MG63 (cell line): ENCODE measurements at regions not wholly inside any gene's neighbourhood (a gene's known extent, or its start where the extent isn't known, plus 50 kb on each side); places are given as distances from the start of the nearest gene placed in this dataset.

Experiments used
- DNase-seq: peaks from one replicate; pipeline ENCODE4 v3.0.0-alpha.2; 2020
- H3K27me3 ChIP-seq: fragments of 250-450 bp; sonication (Bioruptor Pico); 2 replicates; pipeline ENCODE4 v1.5.1; 2020; ENCODE audit warnings: mild to moderate bottlenecking, moderate library complexity
- H3K36me3 ChIP-seq: fragments of 250-450 bp; sonication (Bioruptor Pico); 2 replicates; pipeline ENCODE4 v1.5.1; 2020; ENCODE audit warnings: mild to moderate bottlenecking, moderate library complexity
- H3K4me3 ChIP-seq: fragments of 250-450 bp; sonication (Bioruptor Pico); 2 replicates; pipeline ENCODE4 v1.5.1; 2020; ENCODE audit warnings: mild to moderate bottlenecking, moderate library complexity
- H3K9me3 ChIP-seq: fragments of 250-450 bp; sonication (Bioruptor Pico); 2 replicates; pipeline ENCODE4 v1.5.1; 2020; ENCODE audit warnings: mild to moderate bottlenecking, moderate library complexity

- H3K4me3 ChIP-seq, result no peak overlapping the region
- no peak for DNase-seq
Measured at GRCh38 chr10:90167174-90168064, 466.0 kb downstream of the KIF20B start.

GRCh38 chr10:90168244-90168643 is 466.9 kb downstream of the KIF20B start:
- no peak overlapping the region for H3K4me3 ChIP-seq
- H3K27me3 ChIP-seq, result no peaks in the 10 kb centered on the region; the same call in 1 of the 2 replicates
- no peaks in the 10 kb centered on the region for H3K9me3 ChIP-seq
- DNase-seq, result no peak
- H3K36me3 ChIP-seq, result no peaks in the 10 kb centered on the region

More at GRCh38 chr10:90167174-90168064, 466.0 kb downstream of the KIF20B start:
- Histone ChIP-seq H3K36me3 (no peaks in the 10 kb centered on the region), H3K9me3 (no peaks in the 10 kb centered on the region), H3K27me3 (no peaks in the 10 kb centered on the region; the same call in 1 of the 2 replicates)

- no peak overlapping the region for H3K4me3 ChIP-seq
- H3K9me3 ChIP-seq, result no peaks in the 10 kb centered on the region
- H3K36me3 ChIP-seq, result no peaks in the 10 kb centered on the region
- no peak for DNase-seq
- no peaks in the 10 kb centered on the region; the same call in 1 of the 2 replicates for H3K27me3 ChIP-seq
Measured at GRCh38 chr10:90171014-90171722, 469.8 kb downstream of the KIF20B start.

- no peak overlapping the region for H3K4me3 ChIP-seq
- no peak for DNase-seq
- no peaks in the 10 kb centered on the region; the same call in 1 of the 2 replicates for H3K27me3 ChIP-seq
- H3K9me3 ChIP-seq, result no peaks in the 10 kb centered on the region
- no peaks in the 10 kb centered on the region for H3K36me3 ChIP-seq
Measured at GRCh38 chr10:90174531-90174930, 473.1 kb downstream of the KIF20B start.

GRCh38 chr10:90175161-90175681 is 473.8 kb downstream of the KIF20B start:
- no peaks in the 10 kb centered on the region; the same call in 1 of the 2 replicates for H3K27me3 ChIP-seq
- no peaks in the 10 kb centered on the region for H3K36me3 ChIP-seq
- H3K4me3 ChIP-seq, result no peak overlapping the region
- DNase-seq, result peak; percentile 53
- no peaks in the 10 kb centered on the region for H3K9me3 ChIP-seq

GRCh38 chr10:90179696-90180407 is 478.5 kb downstream of the KIF20B start:
- peak; percentile 64 for DNase-seq
- Histone ChIP-seq H3K27me3 (no peaks in the 10 kb centered on the region), H3K4me3 (no peak overlapping the region), H3K36me3 (no peaks in the 10 kb centered on the region), H3K9me3 (no peaks in the 10 kb centered on the region)

GRCh38 chr10:90180886-90181691 is 479.7 kb downstream of the KIF20B start:
- no peak for DNase-seq
- Histone ChIP-seq H3K27me3 (no peaks in the 10 kb centered on the region), H3K4me3 (no peak overlapping the region), H3K9me3 (no peaks in the 10 kb centered on the region), H3K36me3 (no peaks in the 10 kb centered on the region)

- Histone ChIP-seq H3K27me3 (no peaks in the 10 kb centered on the region), H3K9me3 (no peaks in the 10 kb centered on the region), H3K36me3 (no peaks in the 10 kb centered on the region), H3K4me3 (no peak overlapping the region)
- DNase-seq, result no peak
Measured at GRCh38 chr10:90192825-90193224, 491.4 kb downstream of the KIF20B start.

- Histone ChIP-seq H3K36me3 (no peaks in the 10 kb centered on the region), H3K4me3 (no peak overlapping the region), H3K9me3 (no peaks in the 10 kb centered on the region), H3K27me3 (no peaks in the 10 kb centered on the region)
- DNase-seq, result no peak
Measured at GRCh38 chr10:90193240-90193985, 492.0 kb downstream of the KIF20B start.

GRCh38 chr10:90195288-90195840 is 494.0 kb downstream of the KIF20B start:
- no peak for DNase-seq
- Histone ChIP-seq H3K9me3 (no peaks in the 10 kb centered on the region), H3K27me3 (no peaks in the 10 kb centered on the region), H3K4me3 (no peak overlapping the region), H3K36me3 (no peaks in the 10 kb centered on the region)

- peak; percentile 13 for DNase-seq
- H3K9me3 ChIP-seq, result no peaks in the 10 kb centered on the region
- H3K27me3 ChIP-seq, result no peaks in the 10 kb centered on the region
- H3K36me3 ChIP-seq, result no peaks in the 10 kb centered on the region
- no peak overlapping the region for H3K4me3 ChIP-seq
Measured at GRCh38 chr10:90197766-90198165, 496.4 kb downstream of the KIF20B start.

GRCh38 chr10:90199093-90199492 is 497.7 kb downstream of the KIF20B start:
- no peaks in the 10 kb centered on the region for H3K36me3 ChIP-seq
- H3K4me3 ChIP-seq, result no peak overlapping the region
- no peaks in the 10 kb centered on the region for H3K27me3 ChIP-seq
- H3K9me3 ChIP-seq, result no peaks in the 10 kb centered on the region
- DNase-seq, result no peak

GRCh38 chr10:90199513-90199912 is 498.1 kb downstream of the KIF20B start:
- Histone ChIP-seq H3K36me3 (no peaks in the 10 kb centered on the region), H3K4me3 (no peak overlapping the region), H3K27me3 (no peaks in the 10 kb centered on the region), H3K9me3 (no peaks in the 10 kb centered on the region)
- DNase-seq, result no peak

- Histone ChIP-seq H3K9me3 (no peaks in the 10 kb centered on the region), H3K36me3 (no peaks in the 10 kb centered on the region), H3K4me3 (no peak overlapping the region), H3K27me3 (no peaks in the 10 kb centered on the region)
- no peak for DNase-seq
Measured at GRCh38 chr10:90204131-90204955, 503.0 kb downstream of the KIF20B start.

- H3K9me3 ChIP-seq, result no peaks in the 10 kb centered on the region
- H3K27me3 ChIP-seq, result no peaks in the 10 kb centered on the region
- H3K4me3 ChIP-seq, result no peak overlapping the region
- DNase-seq, result peak; percentile 29
- H3K36me3 ChIP-seq, result no peaks in the 10 kb centered on the region
Measured at GRCh38 chr10:90204956-90205314, 503.5 kb downstream of the KIF20B start.
